GM10248 (cell line): ENCODE measurements at regions not wholly inside any gene's neighbourhood (a gene's known extent, or its start where the extent isn't known, plus 50 kb on each side); places are given as distances from the start of the nearest gene placed in this dataset.

Source experiments
- CTCF ChIA-PET: fragments of 300-600 bp; sonication (Branson Sonifier 250); formaldehyde crosslinking; extraction: SDS; loops from one replicate; lab custom pipeline; 2021; ENCODE audit warnings: antibody characterized with exemption; lab: Yijun Ruan, JAX
- POLR2A ChIA-PET: fragments of 350-650 bp; sonication (Branson Sonifier 250); formaldehyde crosslinking; extraction: SDS; loops from one replicate; lab custom pipeline; 2020; ENCODE audit warnings: antibody characterized with exemption; lab: Yijun Ruan, JAX
- DNase-seq: peaks from one replicate; pipeline ENCODE4 v3.0.0; 2012; ENCODE audit errors: extremely low spot score
- CTCF ChIP-seq: IDR thresholded peaks from 2 replicates; pipeline ENCODE4 v1.5.1; 2012; ENCODE audit warnings: mild to moderate bottlenecking, low read depth; ENCODE audit errors: extremely low read depth, missing control alignments, control extremely low read depth

- ChIA-PET CTCF (interaction anchor here (1.1 to 1.3 kb wide), 2 partner anchors 9 to 15 kb away, joined by 3 to 4 read pairs; no protein-coding TSS in a partner anchor), POLR2A (no interaction called here)
- no peak for TF ChIP-seq CTCF
- no peak for DNase-seq
Measured at GRCh38 chr12:78392918-78393317, 471.7 kb upstream of the SYT1 start.

- POLR2A ChIA-PET, result no interaction called here
- CTCF ChIA-PET, result interaction anchor here (1.4 to 1.6 kb wide), 2 partner anchors 7 to 15 kb away, joined by 3 to 4 read pairs; no protein-coding TSS in a partner anchor
- TF ChIP-seq CTCF, result no peak
- DNase-seq, result no peak
Measured at GRCh38 chr12:78395961-78396360, 468.6 kb upstream of the SYT1 start.

DNA sequence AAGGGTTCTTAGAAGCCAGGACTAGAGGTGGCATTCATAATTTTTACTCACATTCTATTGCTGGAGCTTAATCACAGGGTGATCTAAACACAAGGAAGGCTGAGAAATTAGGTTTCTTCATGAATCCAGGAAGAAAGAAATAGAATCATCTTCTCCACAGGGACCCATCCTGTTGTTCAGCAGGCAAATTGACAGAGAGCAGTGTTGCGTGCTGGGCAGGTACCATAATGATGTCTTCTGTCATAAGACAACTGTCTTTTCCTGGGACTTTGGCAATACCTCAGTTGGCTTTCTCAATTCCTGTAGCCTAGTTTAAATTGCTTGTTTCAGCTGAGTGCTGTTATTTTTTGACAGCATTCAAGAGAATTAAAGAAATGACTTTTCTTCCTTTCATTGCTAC, 468.0 kb upstream of the SYT1 start:
- no peak for TF ChIP-seq CTCF
- ChIA-PET CTCF (interaction anchor here (1.4 to 1.6 kb wide), 2 partner anchors 8 to 14 kb away, joined by 3 to 4 read pairs; no protein-coding TSS in a partner anchor), POLR2A (no interaction called here)
- no peak for DNase-seq

DNA sequence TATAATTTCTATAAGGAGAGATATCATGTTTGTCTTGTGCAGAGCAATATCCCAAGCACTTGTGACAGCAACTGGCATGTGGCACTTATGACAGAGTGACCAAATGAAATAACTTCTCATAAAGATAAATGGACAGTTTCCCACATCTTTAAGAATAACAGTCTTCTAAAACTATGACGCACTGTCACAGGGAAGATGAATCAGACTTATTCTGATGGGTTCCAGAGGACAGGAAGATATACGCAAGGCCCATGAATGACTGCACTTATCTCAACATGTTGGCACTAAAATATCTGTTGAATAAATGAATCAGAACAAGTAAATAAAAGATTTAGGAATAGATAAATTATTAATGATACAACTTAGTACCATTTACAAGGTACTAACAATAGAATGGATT, 465.8 kb upstream of the SYT1 start:
- no peak for DNase-seq
- ChIA-PET POLR2A (no interaction called here), CTCF (interaction anchor here (1.0 kb wide), 1 partner anchor 13 kb away, joined by 3 read pairs; no protein-coding TSS in a partner anchor)
- TF ChIP-seq CTCF, result no peak

DNA sequence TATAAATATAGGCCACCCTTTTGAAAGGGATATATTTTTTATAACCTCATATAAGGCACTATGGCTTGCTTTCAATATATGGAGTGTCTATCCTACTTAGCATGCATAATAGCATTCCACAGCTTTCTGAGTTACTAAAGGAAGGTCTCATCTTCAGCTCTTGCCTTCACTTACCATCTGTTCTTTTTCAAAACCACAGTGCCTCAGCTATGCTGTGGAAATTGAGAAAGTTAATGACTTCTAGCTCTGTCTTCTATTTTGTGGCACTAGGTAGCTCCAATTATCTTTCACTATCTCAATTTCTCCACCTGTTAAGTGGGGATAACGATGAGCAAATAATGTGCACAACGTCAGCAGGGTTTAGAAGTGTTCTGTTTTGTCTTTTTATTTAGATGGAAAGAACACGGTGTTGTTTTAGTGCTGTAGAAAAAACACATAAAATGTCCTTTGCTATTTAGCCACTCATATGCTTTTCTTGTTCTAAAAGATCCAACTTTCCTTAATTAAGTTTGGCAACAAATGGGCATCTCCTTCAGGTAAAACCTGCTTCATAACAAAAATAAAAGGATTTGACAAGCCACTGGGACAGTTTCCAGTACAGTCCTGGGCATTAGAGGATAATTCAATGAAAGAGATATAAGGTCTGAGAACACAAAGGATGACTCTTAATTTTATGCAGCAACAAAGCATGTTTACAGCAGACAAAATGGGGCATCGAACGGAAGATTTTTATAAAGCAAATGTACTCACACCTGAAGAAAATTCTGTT, 462.0 kb upstream of the SYT1 start:
- TF ChIP-seq CTCF, result no peak
- POLR2A ChIA-PET, result no interaction called here
- CTCF ChIA-PET, result interaction anchor here (0.7 to 1.2 kb wide), 2 partner anchors 11 to 16 kb away, joined by 3 read pairs; no protein-coding TSS in a partner anchor
- no peak for DNase-seq

DNA sequence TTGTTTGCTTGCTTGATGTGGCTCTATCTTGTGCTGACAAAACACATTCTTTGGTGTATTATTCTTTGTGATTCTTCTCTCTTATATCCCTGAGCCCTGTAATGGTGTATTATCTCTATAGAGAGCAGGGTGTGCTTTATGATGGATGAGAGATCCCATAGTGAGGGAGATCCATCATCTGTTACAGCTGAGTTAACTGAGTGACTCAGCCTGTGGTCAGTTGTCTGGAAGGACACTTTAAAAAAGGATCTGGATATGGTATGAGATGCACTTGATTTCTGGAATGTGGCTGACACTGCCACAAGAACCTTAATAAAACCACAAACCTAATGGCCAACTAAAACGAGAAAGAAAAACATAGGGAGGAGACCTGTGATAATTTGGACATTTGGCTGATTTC, 461.4 kb upstream of the SYT1 start:
- CTCF ChIA-PET, result no interaction called here
- TF ChIP-seq CTCF, result no peak
- no peak for DNase-seq
- POLR2A ChIA-PET, result no interaction called here
